ENCODE measurements at regions not wholly inside any gene's neighbourhood (a gene's known extent, or its start where the extent isn't known, plus 50 kb on each side); places are given as distances from the start of the nearest gene placed in this dataset.

DNA sequence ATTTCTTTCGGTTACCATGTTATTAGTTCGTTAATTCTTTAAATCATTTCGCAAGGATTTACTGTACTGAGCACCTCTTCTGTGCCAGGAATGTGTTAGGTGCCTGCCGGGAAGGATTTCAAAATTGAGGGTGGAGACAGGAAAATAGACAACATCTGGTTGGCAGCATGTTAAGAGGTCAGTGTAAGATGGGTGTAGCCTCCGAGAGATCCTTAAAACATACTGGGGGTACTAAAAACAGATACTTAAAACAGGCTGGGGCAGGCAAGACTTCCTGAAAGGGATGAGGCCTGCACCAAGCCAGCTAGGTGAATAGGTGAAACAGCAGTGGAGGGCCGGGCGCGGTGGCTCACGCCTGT lies 178.0 kb upstream of the SGK1 start:
- no peak for DNase-seq
- Mint-ChIP-seq H3K4me3 (no peak overlapping the region), H3K36me3 (no peaks in the 10 kb centered on the region), H3K27me3 (no peaks in the 10 kb centered on the region), H3K4me1 (no peaks in the 10 kb centered on the region), H3K27ac (no peak overlapping the region), H3K9me3 (no peaks in the 10 kb centered on the region)

DNA sequence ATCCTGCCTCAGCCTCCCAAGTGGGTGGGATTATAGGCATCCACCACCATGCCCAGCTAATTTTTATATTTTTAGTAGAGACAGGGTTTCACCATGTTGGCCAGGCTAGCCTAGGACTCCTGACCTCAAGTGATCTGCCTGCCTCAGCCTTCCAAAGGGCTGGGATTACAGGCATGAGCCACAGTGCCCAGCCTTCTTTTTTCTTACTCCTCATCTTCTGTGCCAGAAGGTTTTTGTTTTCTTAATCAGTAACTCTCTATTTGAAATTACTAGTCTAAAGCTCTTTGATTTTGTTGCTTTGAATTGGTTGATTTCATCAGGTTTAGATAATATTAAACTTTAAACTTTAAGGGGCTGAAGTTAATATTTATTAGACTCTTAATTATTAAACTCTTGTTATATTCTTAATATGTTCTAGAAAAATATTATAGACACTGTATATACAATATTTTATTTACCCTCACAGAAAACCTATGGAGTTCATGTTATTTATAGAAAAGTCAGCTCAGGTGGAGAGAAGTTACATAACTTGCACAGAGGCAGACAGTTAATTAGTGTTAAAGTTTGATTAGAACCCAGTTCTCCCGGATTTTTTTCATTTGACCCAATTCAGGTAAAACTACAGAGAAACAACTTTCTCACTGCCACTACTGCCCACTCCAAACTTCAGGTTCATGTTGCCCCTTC lies 177.4 kb upstream of the SGK1 start:
- Mint-ChIP-seq H3K36me3 (no peaks in the 10 kb centered on the region), H3K27me3 (no peaks in the 10 kb centered on the region), H3K4me1 (no peaks in the 10 kb centered on the region), H3K9me3 (no peaks in the 10 kb centered on the region), H3K4me3 (no peak overlapping the region), H3K27ac (no peak overlapping the region)
- no peak for DNase-seq

DNA sequence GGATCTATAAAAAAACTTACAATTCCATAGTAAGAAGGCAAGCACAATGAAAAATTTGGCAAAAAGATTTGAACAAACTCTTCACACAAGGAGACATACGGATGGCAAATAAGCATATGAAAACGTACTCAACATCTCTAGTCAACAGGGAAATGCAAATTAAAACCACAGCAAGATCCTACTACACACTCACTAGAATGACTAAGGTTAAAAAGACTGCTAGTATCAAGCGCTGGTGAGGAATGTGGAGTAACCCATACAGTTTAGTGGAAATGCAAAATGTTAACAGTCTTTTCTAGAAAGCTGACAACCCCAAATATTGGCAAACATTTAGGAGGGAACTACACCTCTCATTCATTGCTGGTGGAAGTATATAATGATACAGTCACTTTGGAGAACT lies 175.9 kb upstream of the SGK1 start:
- Mint-ChIP-seq H3K9me3 (no peaks in the 10 kb centered on the region), H3K27me3 (no peaks in the 10 kb centered on the region), H3K4me3 (no peak overlapping the region), H3K36me3 (no peaks in the 10 kb centered on the region), H3K4me1 (no peaks in the 10 kb centered on the region), H3K27ac (no peak overlapping the region)
- no peak for DNase-seq

DNA sequence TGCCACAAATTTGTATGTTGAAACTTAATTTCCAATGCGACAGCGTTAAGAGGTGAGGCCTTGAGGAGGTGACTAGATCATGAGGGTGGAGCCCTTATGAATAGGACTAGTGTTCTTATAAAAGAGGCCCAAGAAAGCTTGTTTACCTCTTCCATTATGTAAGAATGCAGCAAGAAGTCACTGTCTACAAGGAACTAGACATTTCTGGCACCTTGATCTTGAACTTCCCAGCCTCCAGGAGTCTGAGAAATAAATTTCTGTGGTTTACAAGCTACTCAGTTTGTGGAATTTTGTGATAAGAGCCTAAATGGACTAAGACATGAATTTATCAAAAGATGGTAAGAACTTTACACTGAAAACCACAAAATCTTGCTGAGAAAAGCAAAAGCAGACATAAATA lies 173.6 kb upstream of the SGK1 start:
- no peaks in the 10 kb centered on the region for H3K36me3 Mint-ChIP-seq
- H3K4me1 Mint-ChIP-seq, result no peaks in the 10 kb centered on the region
- H3K27ac Mint-ChIP-seq, result no peak overlapping the region
- H3K4me3 Mint-ChIP-seq, result no peak overlapping the region
- peaks cover 2% of the 10 kb centered on the region for H3K9me3 Mint-ChIP-seq
- no peaks in the 10 kb centered on the region for H3K27me3 Mint-ChIP-seq
- DNase-seq, result no peak

DNA sequence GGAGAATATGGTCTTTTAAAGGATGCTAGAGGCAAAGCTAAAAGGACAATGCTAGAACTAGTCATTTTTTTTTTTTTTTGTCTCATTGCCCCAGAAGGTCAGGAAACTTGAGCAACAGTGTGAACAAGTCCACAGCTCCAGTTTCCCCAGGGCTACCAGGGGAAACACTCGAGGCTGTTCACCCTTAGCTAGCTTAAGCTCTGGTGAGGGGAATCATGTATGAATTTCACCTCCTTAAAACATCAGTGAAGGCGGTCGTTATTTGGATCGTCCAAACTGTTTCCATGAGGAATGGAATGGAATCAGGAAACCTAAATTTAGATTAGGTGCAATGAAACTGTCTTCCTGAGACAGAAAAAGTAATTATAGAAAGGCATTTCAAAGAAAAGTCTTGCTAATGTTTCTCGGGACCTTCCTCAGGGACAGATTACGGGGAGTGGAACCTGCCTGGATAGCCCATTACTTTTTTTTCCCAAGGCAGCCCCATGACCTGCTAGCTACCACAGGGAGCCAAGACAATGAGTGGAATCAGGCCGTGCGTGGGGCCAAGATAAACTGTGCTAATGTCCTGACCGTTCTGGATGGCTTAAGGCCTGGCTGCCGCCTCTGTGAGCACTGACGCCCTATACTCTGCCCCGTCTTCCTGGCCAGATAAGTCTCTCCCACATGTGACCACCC lies 164.8 kb upstream of the SGK1 start:
- Mint-ChIP-seq H3K27me3 (no peaks in the 10 kb centered on the region), H3K4me3 (no peak overlapping the region), H3K4me1 (no peaks in the 10 kb centered on the region)

DNA sequence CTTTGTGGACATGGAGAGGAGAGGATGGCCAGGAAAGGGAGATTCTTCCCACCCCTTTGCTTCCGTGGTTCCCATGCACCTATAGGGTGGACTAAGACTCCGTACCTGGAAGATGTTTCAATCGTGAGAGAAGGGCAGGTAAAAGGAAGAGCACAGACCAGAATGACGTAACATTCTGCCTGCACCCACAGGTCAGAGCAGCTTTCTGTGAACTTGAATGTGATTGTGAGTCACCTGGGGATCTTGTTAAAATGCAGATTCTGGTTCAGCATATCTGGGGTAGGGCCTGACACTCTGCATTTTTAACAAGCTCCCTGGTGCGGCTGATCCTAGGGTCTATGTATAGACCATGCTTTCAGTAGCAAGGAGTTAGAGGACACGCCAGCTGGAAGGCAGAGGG lies 164.1 kb upstream of the SGK1 start:
- no peak for DNase-seq
- H3K4me1 Mint-ChIP-seq, result no peaks in the 10 kb centered on the region
- H3K27me3 Mint-ChIP-seq, result no peaks in the 10 kb centered on the region
- no peak overlapping the region for H3K4me3 Mint-ChIP-seq
- no peaks in the 10 kb centered on the region for H3K36me3 Mint-ChIP-seq
- no peak overlapping the region for H3K27ac Mint-ChIP-seq
- H3K9me3 Mint-ChIP-seq, result peaks cover 2% of the 10 kb centered on the region

More for the DNA sequence above, 164.8 kb upstream of the SGK1 start:
- Mint-ChIP-seq H3K9me3 (peaks cover 2% of the 10 kb centered on the region), H3K36me3 (no peaks in the 10 kb centered on the region), H3K27ac (no peak overlapping the region)
- no peak for DNase-seq

DNA sequence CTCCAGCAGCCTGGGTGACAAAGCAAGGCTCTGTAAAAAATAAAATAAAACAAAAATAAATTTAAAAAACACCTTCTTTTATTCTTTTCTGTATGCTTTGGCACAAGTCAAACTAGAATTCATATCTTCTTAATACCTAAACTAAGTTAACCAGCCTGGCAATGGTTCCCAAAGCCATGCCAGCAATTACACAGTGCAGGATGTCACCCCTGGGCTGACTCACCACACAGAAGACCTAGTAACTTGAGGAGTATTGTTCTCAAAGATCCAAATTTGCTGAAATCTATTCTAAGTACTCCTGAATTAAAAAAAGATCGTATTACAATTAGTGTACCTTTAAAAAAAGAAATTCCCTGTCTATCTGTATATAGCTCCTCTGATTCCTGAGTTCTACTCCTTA lies 162.7 kb upstream of the SGK1 start:
- no peaks in the 10 kb centered on the region for H3K9me3 Mint-ChIP-seq

DNA sequence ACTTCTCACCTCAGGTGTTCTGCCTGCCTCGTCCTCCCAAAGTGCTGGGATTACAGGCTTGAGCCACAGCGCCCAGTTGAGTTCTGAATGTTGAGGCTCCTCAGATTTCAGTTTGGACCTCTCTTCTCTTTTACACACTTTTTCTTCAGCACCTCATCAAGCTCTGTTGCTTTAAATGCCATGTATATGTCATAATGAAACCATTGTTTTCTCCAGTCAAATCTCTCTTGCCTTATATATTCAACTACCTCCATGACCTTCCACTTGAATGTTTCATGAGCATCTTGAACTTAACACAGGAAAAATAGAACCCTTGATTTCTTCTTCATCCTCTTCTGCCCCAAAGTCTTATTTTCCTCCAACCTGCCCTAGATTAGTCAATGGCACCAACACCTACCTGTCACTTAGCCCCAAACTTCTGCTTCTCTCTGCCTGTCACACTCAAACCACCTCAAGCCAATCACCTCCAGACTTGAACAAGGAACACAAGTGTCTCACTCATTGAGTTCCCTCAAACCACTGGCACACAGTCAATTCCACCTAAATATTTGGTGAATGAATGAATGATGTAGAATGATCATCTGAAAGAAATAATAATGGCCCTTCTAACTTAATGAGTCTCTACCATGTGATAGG lies 161.0 kb upstream of the SGK1 start:
- Mint-ChIP-seq H3K36me3 (no peaks in the 10 kb centered on the region), H3K27me3 (no peaks in the 10 kb centered on the region)

More for the DNA sequence above, 162.7 kb upstream of the SGK1 start:
- DNase-seq, result no peak
- H3K4me3 Mint-ChIP-seq, result no peak overlapping the region
- no peaks in the 10 kb centered on the region for H3K36me3 Mint-ChIP-seq
- H3K27ac Mint-ChIP-seq, result no peak overlapping the region
- no peaks in the 10 kb centered on the region for H3K4me1 Mint-ChIP-seq
- no peaks in the 10 kb centered on the region for H3K27me3 Mint-ChIP-seq

DNA sequence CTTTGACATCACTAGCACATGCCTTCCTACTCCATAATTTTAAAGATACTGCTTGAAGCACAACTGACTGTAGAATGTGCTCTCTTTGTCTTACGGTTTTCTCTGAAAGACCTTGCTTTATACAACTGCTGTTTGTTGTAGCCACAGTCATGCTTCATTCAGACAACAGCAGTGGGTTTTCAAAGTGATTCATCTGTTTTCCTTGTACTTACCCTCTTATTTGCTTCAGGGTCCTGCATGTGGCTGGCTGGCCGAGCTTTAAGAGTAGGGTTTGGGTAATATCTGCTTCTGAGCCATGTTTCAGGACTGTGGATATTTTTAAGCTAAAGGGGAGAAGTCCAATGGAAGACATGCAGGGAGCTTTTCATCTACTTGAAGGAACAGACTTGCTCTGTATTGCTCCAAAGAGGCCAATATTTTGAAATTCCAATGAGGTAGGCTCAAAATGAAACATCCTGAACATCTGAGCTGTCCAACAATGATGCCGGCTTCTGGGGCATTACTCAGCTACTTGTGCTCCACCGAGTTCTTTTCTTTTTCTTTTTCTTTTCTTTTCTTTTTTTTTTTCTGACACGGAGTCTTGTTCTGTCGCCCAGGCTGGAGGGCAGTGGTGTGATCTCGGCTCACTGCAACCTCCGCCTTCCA lies 160.2 kb upstream of the SGK1 start:
- H3K4me1 Mint-ChIP-seq, result no peaks in the 10 kb centered on the region
- no peak overlapping the region for H3K4me3 Mint-ChIP-seq
- no peaks in the 10 kb centered on the region for H3K9me3 Mint-ChIP-seq
- no peaks in the 10 kb centered on the region for H3K36me3 Mint-ChIP-seq
- no peak for DNase-seq
- H3K27ac Mint-ChIP-seq, result no peak overlapping the region
- H3K27me3 Mint-ChIP-seq, result no peaks in the 10 kb centered on the region

More for the DNA sequence above, 161.0 kb upstream of the SGK1 start:
- Mint-ChIP-seq H3K4me3 (no peak overlapping the region), H3K4me1 (no peaks in the 10 kb centered on the region), H3K27ac (no peak overlapping the region), H3K9me3 (no peaks in the 10 kb centered on the region)
- DNase-seq, result no peak

DNA sequence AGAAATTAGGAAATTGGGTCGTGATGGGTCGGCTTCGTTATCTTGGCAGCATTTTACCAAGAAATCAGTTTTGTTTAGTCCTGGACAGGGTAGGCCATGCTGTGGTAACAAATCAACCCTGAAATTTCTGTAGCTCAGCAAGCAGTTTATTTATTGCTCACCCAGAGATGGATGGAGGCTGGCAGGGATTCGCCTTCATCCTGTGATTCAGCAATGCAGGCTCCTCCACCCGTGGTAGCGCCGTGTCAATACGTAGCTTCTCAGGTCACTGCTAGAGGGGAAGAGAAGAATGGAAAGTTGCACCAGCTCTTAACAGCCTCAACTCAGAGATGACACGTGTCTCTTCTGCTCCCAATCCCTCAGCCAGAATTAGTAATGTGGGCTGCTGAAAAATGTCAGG lies 157.0 kb upstream of the SGK1 start:
- Mint-ChIP-seq H3K4me1 (no peaks in the 10 kb centered on the region), H3K36me3 (no peaks in the 10 kb centered on the region), H3K27ac (no peak overlapping the region)

DNA sequence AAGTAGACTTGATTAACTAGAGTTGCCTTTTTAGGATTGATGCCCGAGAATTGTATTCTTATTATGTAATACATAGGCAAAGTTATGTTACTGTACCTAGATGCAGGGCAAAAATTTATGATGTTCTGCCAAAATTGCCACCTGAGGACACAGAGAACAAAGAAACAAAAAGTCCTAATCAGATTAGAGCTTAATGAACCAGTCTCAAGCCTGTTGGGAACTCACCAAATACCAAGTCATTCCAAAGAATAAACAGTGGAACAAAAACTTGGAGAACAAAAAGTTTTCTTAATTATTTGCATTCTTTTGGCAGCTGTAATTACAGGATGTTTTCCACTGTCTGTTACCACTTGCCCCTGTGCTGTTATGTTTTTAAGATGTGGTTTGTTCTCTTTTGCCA lies 154.7 kb upstream of the SGK1 start:
- no peak overlapping the region for H3K4me3 Mint-ChIP-seq
- no peaks in the 10 kb centered on the region for H3K9me3 Mint-ChIP-seq
- H3K4me1 Mint-ChIP-seq, result no peaks in the 10 kb centered on the region
- no peak for DNase-seq
- H3K27ac Mint-ChIP-seq, result no peak overlapping the region
- no peaks in the 10 kb centered on the region for H3K27me3 Mint-ChIP-seq
- H3K36me3 Mint-ChIP-seq, result no peaks in the 10 kb centered on the region

More for the DNA sequence above, 157.0 kb upstream of the SGK1 start:
- no peak for DNase-seq
- Mint-ChIP-seq H3K27me3 (no peaks in the 10 kb centered on the region), H3K4me3 (no peak overlapping the region), H3K9me3 (no peaks in the 10 kb centered on the region)

DNA sequence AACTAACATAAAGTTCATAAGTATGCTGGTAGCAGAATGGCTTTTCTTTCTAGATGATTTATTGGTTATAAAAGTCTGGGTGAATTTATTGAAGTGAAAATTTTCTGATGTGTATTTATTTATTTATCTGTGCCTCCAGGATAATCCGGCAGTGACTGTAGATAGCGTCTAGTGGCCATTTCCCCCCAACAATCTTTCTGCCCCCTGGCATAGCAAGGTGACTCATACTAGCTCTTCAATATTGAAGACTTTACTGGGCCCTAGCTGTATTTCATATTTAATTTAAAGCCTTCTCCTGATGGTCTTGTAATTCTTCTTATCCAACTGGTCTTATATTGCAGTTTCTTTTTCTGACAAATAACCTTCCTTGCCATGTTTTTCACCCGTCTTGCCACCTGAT lies 154.1 kb upstream of the SGK1 start:
- no peaks in the 10 kb centered on the region for H3K9me3 Mint-ChIP-seq
- no peak overlapping the region for H3K4me3 Mint-ChIP-seq
- H3K36me3 Mint-ChIP-seq, result no peaks in the 10 kb centered on the region
- no peak for DNase-seq
- no peak overlapping the region for H3K27ac Mint-ChIP-seq
- H3K27me3 Mint-ChIP-seq, result no peaks in the 10 kb centered on the region
- no peaks in the 10 kb centered on the region for H3K4me1 Mint-ChIP-seq

DNA sequence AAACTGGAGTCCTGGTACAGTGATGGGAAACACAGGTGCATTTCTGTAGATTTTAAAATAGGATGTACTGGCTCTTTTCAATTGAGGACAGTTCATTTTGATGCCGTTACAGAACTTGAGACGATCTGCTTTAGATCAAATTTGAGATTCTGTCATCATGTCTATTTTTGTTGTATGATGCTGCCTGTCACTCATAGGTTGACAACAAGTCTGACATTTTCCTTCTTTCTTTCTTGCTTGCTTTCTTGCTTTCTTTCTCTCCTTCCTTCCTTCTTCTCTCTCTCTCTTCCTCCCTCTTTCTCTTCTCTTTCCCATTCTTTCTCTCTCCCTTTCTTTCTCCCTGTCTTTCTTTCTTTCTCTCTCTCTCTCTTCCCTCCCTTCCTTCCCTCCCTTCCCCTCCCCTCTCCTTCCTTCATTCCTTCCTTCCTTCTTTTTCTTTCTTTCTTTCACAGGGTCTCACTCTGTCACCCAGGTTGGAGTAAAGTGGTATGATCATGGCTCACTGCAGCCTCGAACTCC lies 152.6 kb upstream of the SGK1 start:
- Mint-ChIP-seq H3K27me3 (no peaks in the 10 kb centered on the region), H3K27ac (no peak overlapping the region), H3K4me1 (no peaks in the 10 kb centered on the region), H3K36me3 (no peaks in the 10 kb centered on the region), H3K9me3 (no peaks in the 10 kb centered on the region), H3K4me3 (no peak overlapping the region)
- no peak for DNase-seq

DNA sequence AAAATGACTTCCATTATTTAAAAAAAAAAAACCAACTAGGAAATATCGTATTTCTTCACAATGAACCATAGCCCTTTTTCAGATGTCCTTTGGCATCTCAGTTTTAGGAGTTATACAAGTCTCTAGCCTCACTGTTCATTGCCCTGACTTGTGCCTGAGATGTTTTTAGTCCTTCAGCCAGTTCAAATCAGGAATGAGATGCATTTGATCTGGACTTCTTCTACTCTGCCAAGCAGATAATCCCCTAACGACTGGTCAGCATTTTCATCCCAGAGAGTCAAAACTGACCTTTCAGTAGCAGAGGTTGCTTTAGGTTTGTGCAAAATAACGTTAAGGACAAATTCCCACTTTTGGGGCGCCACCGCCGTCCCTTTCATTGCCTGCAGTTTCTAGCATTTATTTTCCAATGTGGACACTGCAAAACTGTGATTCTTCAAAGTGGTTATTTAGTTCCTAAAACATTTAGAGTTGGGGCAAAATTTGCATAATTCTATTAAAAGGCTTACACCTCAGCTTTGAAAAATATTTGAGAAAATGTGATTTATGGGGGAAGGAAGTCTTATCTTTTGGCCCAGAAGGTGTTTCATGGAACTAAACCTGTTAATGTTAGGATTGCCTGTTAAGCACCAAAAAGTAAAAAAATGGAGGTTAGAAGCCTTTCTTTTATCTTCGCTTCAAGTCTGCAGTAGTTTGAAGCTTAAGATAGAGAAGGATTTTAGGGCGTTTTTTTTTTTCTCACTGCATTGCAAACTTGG lies 152.0 kb upstream of the SGK1 start:
- no peak for DNase-seq
- no peak overlapping the region for H3K27ac Mint-ChIP-seq
- H3K4me3 Mint-ChIP-seq, result no peak overlapping the region
- no peaks in the 10 kb centered on the region for H3K36me3 Mint-ChIP-seq
- H3K4me1 Mint-ChIP-seq, result no peaks in the 10 kb centered on the region
- no peaks in the 10 kb centered on the region for H3K9me3 Mint-ChIP-seq
- no peaks in the 10 kb centered on the region for H3K27me3 Mint-ChIP-seq

DNA sequence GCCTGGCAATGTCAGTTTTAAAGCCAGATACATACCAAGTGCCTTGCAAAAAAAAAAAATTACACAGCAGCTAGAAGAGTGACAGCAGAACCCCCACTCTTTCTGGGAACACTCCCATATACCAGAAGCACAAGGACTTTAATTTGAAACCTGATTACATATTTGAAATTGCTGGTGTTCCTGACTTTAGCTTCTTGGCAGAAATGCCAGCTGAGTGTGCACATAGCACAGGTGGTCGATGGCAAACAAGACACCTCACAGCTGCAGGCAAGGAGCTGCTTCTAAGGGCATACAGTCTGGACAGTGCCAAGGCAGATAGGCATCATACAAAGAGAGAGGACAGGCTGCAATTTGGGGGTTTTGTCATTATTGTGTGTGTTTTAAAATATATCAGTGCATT lies 150.7 kb upstream of the SGK1 start:
- no peak overlapping the region for H3K4me3 Mint-ChIP-seq
- no peaks in the 10 kb centered on the region for H3K36me3 Mint-ChIP-seq
- H3K27me3 Mint-ChIP-seq, result no peaks in the 10 kb centered on the region
- H3K9me3 Mint-ChIP-seq, result no peaks in the 10 kb centered on the region
- H3K4me1 Mint-ChIP-seq, result peaks cover 8% of the 10 kb centered on the region
- no peak for DNase-seq
- no peak overlapping the region for H3K27ac Mint-ChIP-seq
